ENCODE measurements at regions not wholly inside any gene's neighbourhood (a gene's known extent, or its start where the extent isn't known, plus 50 kb on each side); places are given as distances from the start of the nearest gene placed in this dataset.

DNA sequence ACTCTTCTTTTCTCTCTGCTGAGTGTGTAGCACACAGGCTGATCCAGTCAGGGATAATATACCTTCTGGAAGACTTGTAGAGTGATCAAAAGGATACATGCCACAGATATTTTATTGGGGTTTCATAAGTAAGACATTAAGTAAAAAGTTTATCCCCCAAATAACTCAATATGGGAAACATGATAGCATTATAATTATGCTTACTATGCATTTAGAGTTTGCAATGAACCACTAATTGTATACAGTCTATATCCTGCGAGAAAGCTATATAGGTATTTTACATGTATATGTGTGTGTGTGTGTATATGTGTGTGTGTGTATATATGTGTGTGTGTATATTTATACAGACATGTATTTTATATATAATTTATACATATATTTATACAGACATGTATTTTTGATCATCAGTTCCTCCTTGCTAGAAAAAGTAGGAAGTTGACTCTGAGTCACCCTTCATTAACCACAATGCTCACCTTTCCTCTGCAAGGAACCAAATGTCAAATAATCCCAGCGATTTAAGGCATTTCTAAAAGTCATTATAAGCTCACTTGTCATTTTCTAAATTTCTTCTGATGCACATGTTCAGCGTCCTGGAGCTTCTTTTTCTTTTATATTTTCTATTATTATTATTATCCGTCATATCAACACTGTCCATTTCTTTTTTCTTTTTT lies 312.5 kb upstream of the OBI1 start:
- H3K9me3 ChIP-seq (replicated peaks in 1 of 3), result no peaks in the 10 kb centered on the region
- 69 to 80% (median 75%) methylated on average over 4 of the region's 4 CpGs for WGBS, 4 donors
- intact Hi-C loops (cut with DNase I), result loop anchor here in 1 of 2 donors (10.0 kb wide), 1 partner anchor 827 kb away; no protein-coding TSS in a partner anchor
- no peak overlapping the region for H3K4me3 ChIP-seq
- no peaks in the 10 kb centered on the region for H3K36me3 ChIP-seq (replicated peaks in 1 of 2)
- no peaks in the 10 kb centered on the region for H3K27me3 ChIP-seq
- no peak overlapping the region for H3K27ac ChIP-seq
- DNase-seq, result no peak
- no peaks in the 10 kb centered on the region for H3K4me1 ChIP-seq (replicated peaks in 1 of 2)
- no peak for TF ChIP-seq POLR2A (IDR thresholded peaks at IDR 0.05)

DNA sequence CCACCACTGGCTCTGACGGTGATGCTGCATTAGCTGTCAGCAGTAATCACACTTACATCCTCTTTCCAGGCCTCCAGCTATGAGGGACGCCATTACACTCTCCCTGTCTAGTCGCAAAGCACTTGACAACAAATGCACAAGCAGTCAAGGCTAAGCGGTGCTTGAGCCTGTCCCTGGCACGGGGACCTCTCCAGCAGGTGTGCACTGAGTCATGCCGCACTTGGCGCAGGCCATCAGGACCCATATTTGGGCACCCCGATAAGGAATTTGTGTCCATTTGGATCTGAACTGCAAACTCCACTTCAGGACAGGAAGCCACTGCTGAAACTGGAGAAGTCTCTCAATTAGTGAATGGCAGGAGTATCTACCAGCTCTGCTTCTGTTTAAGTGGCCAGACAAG lies 301.9 kb upstream of the OBI1 start:
- H3K9me3 ChIP-seq (replicated peaks in 1 of 3), result no peaks in the 10 kb centered on the region
- H3K4me3 ChIP-seq, result no peak overlapping the region
- H3K36me3 ChIP-seq (replicated peaks in 1 of 2), result no peaks in the 10 kb centered on the region
- intact Hi-C loops (cut with DNase I), result no loop called here
- H3K4me1 ChIP-seq (replicated peaks in 1 of 2), result no peaks in the 10 kb centered on the region
- DNase-seq, result no peak
- TF ChIP-seq POLR2A (IDR thresholded peaks at IDR 0.05), result no peak
- no peak for TF ChIP-seq CTCF (IDR thresholded peaks at IDR 0.05)
- 67 to 82% (median 79%) methylated on average over 8 of the region's 8 CpGs for WGBS, 4 donors
- no peak overlapping the region for H3K27ac ChIP-seq
- H3K27me3 ChIP-seq, result no peaks in the 10 kb centered on the region

GRCh38 chr13:78958006-78958405 lies 299.1 kb upstream of the OBI1 start:
- TF ChIP-seq POLR2A (IDR thresholded peaks at IDR 0.05) (no peak), CTCF (IDR thresholded peaks at IDR 0.05) (no peak)
- DNase-seq, result no peak
- H3K4me1 ChIP-seq (replicated peaks in 1 of 2), result no peaks in the 10 kb centered on the region
- no peaks in the 10 kb centered on the region for H3K27me3 ChIP-seq
- intact Hi-C loops (cut with DNase I), result no loop called here
- H3K9me3 ChIP-seq (replicated peaks in 1 of 3), result no peaks in the 10 kb centered on the region
- no peak overlapping the region for H3K27ac ChIP-seq
- H3K36me3 ChIP-seq (replicated peaks in 1 of 2), result no peaks in the 10 kb centered on the region
- H3K4me3 ChIP-seq, result no peak overlapping the region
- WGBS, 4 donors, result 35 to 48% (median 42%) methylated on average over 5 of the region's 5 CpGs

DNA sequence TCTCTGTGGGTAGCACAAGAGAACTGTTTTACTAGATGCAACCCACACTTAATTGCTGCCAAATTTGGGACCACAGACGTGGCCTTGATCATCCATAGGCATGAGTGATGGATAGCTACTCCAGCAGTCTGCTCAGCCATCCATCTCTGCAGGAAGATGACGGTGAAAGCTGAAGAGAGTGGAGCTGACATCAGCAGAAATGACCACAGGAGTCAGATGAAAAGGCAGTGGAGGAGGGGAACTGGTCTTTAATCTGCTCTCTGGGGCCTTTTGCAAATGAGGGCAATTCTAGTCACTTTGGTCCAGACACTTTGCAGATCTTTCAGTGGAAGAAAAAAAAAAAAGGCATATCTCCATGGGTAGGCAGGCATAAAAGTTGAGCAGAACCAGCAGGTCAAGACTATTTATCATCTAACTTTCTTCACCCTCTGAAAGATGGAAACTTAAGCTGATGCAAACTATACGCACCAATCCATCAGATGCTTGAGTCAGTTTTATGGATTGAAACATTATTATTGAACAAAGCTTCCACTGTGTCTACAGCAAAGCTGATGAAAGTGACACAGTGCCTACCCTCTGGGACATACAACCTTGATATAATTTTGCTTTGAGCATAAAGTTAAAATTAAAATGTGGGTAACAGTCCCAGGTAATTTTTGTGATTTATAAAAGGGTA lies 281.6 kb upstream of the OBI1 start:
- Histone ChIP-seq H3K36me3 (replicated peaks in 1 of 2) (no peaks in the 10 kb centered on the region), H3K9me3 (replicated peaks in 1 of 3) (no peaks in the 10 kb centered on the region), H3K4me1 (replicated peaks in 1 of 2) (no peaks in the 10 kb centered on the region), H3K27me3 (no peaks in the 10 kb centered on the region), H3K27ac (no peak overlapping the region), H3K4me3 (no peak overlapping the region)
- TF ChIP-seq POLR2A (IDR thresholded peaks at IDR 0.05) (no peak), CTCF (IDR thresholded peaks at IDR 0.05) (no peak)
- no peak for DNase-seq
- WGBS, 4 donors, result 14 to 20% (median 15%) methylated on average over 3 of the region's 3 CpGs
- intact Hi-C loops (cut with DNase I), result no loop called here

DNA sequence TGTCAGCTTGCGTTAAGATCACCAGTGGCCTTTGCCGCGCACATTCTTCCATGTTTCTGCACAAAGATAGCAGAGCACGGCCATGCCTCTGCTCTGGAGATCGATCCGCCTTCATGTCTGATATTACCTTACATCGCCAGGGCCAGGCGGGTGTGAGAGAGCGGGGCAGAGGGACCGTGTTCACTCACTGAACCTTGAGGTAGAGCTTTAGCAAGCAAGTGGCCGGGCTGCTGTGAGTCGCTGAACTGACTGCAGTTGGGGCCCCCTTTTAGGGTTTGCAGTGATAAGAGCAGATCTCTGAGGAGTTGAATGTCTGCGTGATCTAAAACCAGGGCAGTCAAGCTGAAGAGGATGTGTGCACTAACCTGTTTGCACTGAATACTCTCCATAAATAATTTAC lies 275.4 kb upstream of the OBI1 start:
- Histone ChIP-seq H3K27ac (no peak overlapping the region), H3K36me3 (replicated peaks in 1 of 2) (no peaks in the 10 kb centered on the region), H3K27me3 (no peaks in the 10 kb centered on the region), H3K9me3 (replicated peaks in 1 of 3) (no peaks in the 10 kb centered on the region), H3K4me1 (replicated peaks in 1 of 2) (no peaks in the 10 kb centered on the region), H3K4me3 (no peak overlapping the region)
- intact Hi-C loops (cut with DNase I), result no loop called here
- TF ChIP-seq CTCF (IDR thresholded peaks at IDR 0.05), result no peak
- no peak for TF ChIP-seq POLR2A (IDR thresholded peaks at IDR 0.05)
- 68 to 76% (median 74%) methylated on average over 11 to 13 of the region's 13 CpGs for WGBS, 4 donors
- DNase-seq, result no peak

Data from adrenal gland (tissue), 9 donors.